IMR-90 (cell line): ENCODE measurements at regions not wholly inside any gene's neighbourhood (a gene's known extent, or its start where the extent isn't known, plus 50 kb on each side); places are given as distances from the start of the nearest gene placed in this dataset.

Experiments used
- ATAC-seq: fragments of 200-7000 bp; cut with Tn5 transposase; 2 replicates; pipeline ENCODE4 v1.9.1; 2020; ENCODE audit warnings: low read depth, mild to moderate bottlenecking, moderate library complexity
- BruUV-seq: library from RNA; stranded (reverse); fragments of 400-500 nt; replicated peaks from 2 replicates; lab custom pipeline; 2021; lab: Mats Ljungman, UMichigan
- CTCF ChIA-PET: fragments of 300-600 bp; formaldehyde crosslinking; extraction: SDS; loops from one replicate; lab custom pipeline; 2021; ENCODE audit warnings: antibody characterized with exemption; lab: Yijun Ruan, JAX
- POLR2A ChIA-PET: fragments of 300-600 bp; sonication (Branson Sonifier 250); formaldehyde crosslinking; loops from one replicate; lab custom pipeline; 2022; ENCODE audit warnings: antibody characterized with exemption; ENCODE audit not compliant: unreplicated experiment; lab: Charles Lee
- DNase-seq: peaks from one replicate; pipeline ENCODE4 v3.0.0; 2013
- H2AFZ ChIP-seq: replicated peaks from 2 replicates; pipeline ENCODE3; 2013; ENCODE audit warnings: low read length, mild to moderate bottlenecking; ENCODE audit not compliant: poor library complexity
- H2AK5ac ChIP-seq: 2 replicates; pipeline ENCODE4 v1.6.1; 2013; ENCODE audit warnings: low read depth, low read length, inconsistent platforms
- H2AK9ac ChIP-seq: replicated peaks from 2 replicates; pipeline ENCODE3; 2013; ENCODE audit warnings: mild to moderate bottlenecking, low read depth, low read length, moderate library complexity; ENCODE audit not compliant: poor library complexity
- H2BK120ac ChIP-seq: 2 replicates; pipeline ENCODE4 v1.6.1; 2013; ENCODE audit warnings: low read depth, low read length, inconsistent platforms
- H2BK15ac ChIP-seq: 3 replicates; pipeline ENCODE4 v1.6.1; 2013; ENCODE audit warnings: low read depth, low read length, inconsistent platforms
- H2BK20ac ChIP-seq: 2 replicates; pipeline ENCODE4 v1.6.1; 2013; ENCODE audit warnings: low read depth, mild to moderate bottlenecking, inconsistent platforms, low read length, moderate library complexity
- H2BK5ac ChIP-seq: 2 replicates; pipeline ENCODE4 v1.6.1; 2013; ENCODE audit warnings: mild to moderate bottlenecking, low read depth, low read length, inconsistent platforms; ENCODE audit not compliant: poor library complexity, severe bottlenecking
- H3K14ac ChIP-seq: replicated peaks from 2 replicates; pipeline ENCODE4 v1.6.1; 2013; ENCODE audit warnings: low read depth, low read length, inconsistent platforms
- H3K18ac ChIP-seq: 2 replicates; pipeline ENCODE4 v1.6.1; 2013; ENCODE audit warnings: low read depth, low read length, control low read depth
- H3K23ac ChIP-seq: 2 replicates; pipeline ENCODE4 v1.6.1; 2013; ENCODE audit warnings: low read depth, low read length, inconsistent platforms
- H3K27ac ChIP-seq: 2 replicates; pipeline ENCODE4 v1.5.1; 2013; ENCODE audit warnings: mild to moderate bottlenecking, control low read depth, low read length; ENCODE audit not compliant: insufficient read depth
- H3K27me3 ChIP-seq: 2 replicates; pipeline ENCODE4 v1.6.1; 2013; ENCODE audit warnings: low read length; ENCODE audit not compliant: control insufficient read depth, insufficient read depth
- H3K36me3 ChIP-seq: 2 replicates; pipeline ENCODE4 v1.6.1; 2013; ENCODE audit warnings: low read length, mixed read lengths; ENCODE audit not compliant: control insufficient read depth, insufficient read depth
- H3K4ac ChIP-seq: 2 replicates; pipeline ENCODE4 v1.6.1; 2013; ENCODE audit warnings: low read depth, low read length, inconsistent platforms
- H3K4me1 ChIP-seq: 2 replicates; pipeline ENCODE4 v1.6.1; 2013; ENCODE audit warnings: low read length, mixed read lengths; ENCODE audit not compliant: control insufficient read depth, insufficient read depth
- H3K4me2 ChIP-seq: 2 replicates; pipeline ENCODE4 v1.6.1; 2013; ENCODE audit warnings: low read depth, mild to moderate bottlenecking, control low read depth, low read length, moderate library complexity
- H3K4me3 ChIP-seq: 2 replicates; pipeline ENCODE4 v1.5.1; 2013; ENCODE audit warnings: low read depth, mild to moderate bottlenecking, control low read depth, low read length, moderate library complexity; ENCODE audit not compliant: insufficient read depth
- H3K56ac ChIP-seq: 2 replicates; pipeline ENCODE4 v1.6.1; 2013; ENCODE audit warnings: low read length, inconsistent platforms; ENCODE audit not compliant: insufficient read depth; ENCODE audit errors: extremely low read depth
- H3K79me1 ChIP-seq, 2 experiments: 2 replicates each; pipeline ENCODE4 v1.6.1; 2013; ENCODE audit warnings: low read length in 2 of 2, inconsistent platforms in 1 of 2, low read depth in 1 of 2
- H3K9ac ChIP-seq: 2 replicates; pipeline ENCODE4 v1.6.1; 2013; ENCODE audit warnings: low read depth, low read length, control low read depth
- H3K9me1 ChIP-seq: 2 replicates; pipeline ENCODE4 v1.6.1; 2013; ENCODE audit warnings: low read length, inconsistent platforms; ENCODE audit not compliant: insufficient read depth
- H3K9me3 ChIP-seq: 2 replicates; pipeline ENCODE4 v1.6.1; 2013; ENCODE audit warnings: low read length; ENCODE audit not compliant: control insufficient read depth, insufficient read depth
- H4K20me1 ChIP-seq: 2 replicates; pipeline ENCODE4 v1.6.1; 2013; ENCODE audit warnings: low read length, inconsistent platforms; ENCODE audit not compliant: insufficient read depth
- H4K5ac ChIP-seq: 2 replicates; pipeline ENCODE4 v1.6.1; 2013; ENCODE audit warnings: mild to moderate bottlenecking, low read depth, low read length, control low read depth
- H4K8ac ChIP-seq, 2 experiments: 2 replicates each; pipeline ENCODE4 v1.6.1; 2013; ENCODE audit warnings: low read depth in 2 of 2, low read length in 2 of 2, control low read depth in 1 of 2, inconsistent platforms in 1 of 2
- H4K91ac ChIP-seq: 2 replicates; pipeline ENCODE4 v1.6.1; 2013; ENCODE audit warnings: low read depth, low read length, inconsistent platforms; ENCODE audit not compliant: insufficient read depth
- BHLHE40 ChIP-seq: fragments of 150-350 bp; IDR thresholded peaks from 2 replicates; pipeline ENCODE4 v1.6.1; 2016; ENCODE audit warnings: mild to moderate bottlenecking, low read depth, low read length
- CEBPB ChIP-seq: IDR thresholded peaks from 2 replicates; pipeline ENCODE4 v1.6.1; 2012; ENCODE audit warnings: low read depth, low read length, improper control_type of control experiment
- CHD1 ChIP-seq: IDR thresholded peaks from 2 replicates; pipeline ENCODE4 v1.6.1; 2012; ENCODE audit warnings: low read depth, low read length, improper control_type of control experiment
- CTCF ChIP-seq: conservative IDR thresholded peaks from 2 replicates; pipeline ENCODE4 v1.5.1; 2012; ENCODE audit warnings: mild to moderate bottlenecking, low read depth, low read length, improper control_type of control experiment
- MAFK ChIP-seq: IDR thresholded peaks from 2 replicates; pipeline ENCODE4 v1.6.1; 2012; ENCODE audit warnings: low read depth, low read length, improper control_type of control experiment
- MXI1 ChIP-seq: IDR thresholded peaks from 2 replicates; pipeline ENCODE4 v1.6.1; 2012; ENCODE audit warnings: low read depth, mild to moderate bottlenecking, low read length, moderate library complexity, borderline replicate concordance
- NFE2L2 ChIP-seq: fragments of 150-350 bp; IDR thresholded peaks from 2 replicates; pipeline ENCODE4 v1.6.1; 2016; ENCODE audit warnings: low read depth, mild to moderate bottlenecking, low read length
- POLR2A ChIP-seq: IDR thresholded peaks from 2 replicates; pipeline ENCODE4 v1.6.1; 2012; ENCODE audit warnings: mild to moderate bottlenecking, low read depth, low read length
- RFX5 ChIP-seq: IDR thresholded peaks from 2 replicates; pipeline ENCODE4 v1.8.0; 2012; ENCODE audit warnings: low read depth, mild to moderate bottlenecking, low read length, moderate library complexity
- SMC3 ChIP-seq: fragments of 150-350 bp; IDR thresholded peaks from 2 replicates; pipeline ENCODE4 v1.6.1; 2016; ENCODE audit warnings: low read depth, mild to moderate bottlenecking, antibody characterized with exemption, low read length, moderate library complexity
- USF2 ChIP-seq: fragments of 150-350 bp; IDR thresholded peaks from 2 replicates; pipeline ENCODE4 v1.6.1; 2017; ENCODE audit warnings: mild to moderate bottlenecking, antibody characterized with exemption, low read length, low read depth
- WGBS, 2 experiments: methylation state at CpG; one replicate each; pipeline versions ENCODE4 v1.1.5 to v1.1.7; 2013; ENCODE audit warnings: missing lambda C conversion rate in 2 of 2; ENCODE audit not compliant: insufficient read length in 1 of 2; ENCODE audit errors: extremely low coverage in 2 of 2; 5-methylcytosine and 5-hydroxymethylcytosine counted together
- dilution Hi-C: fragments of 300-500 bp; cut with HindIII; formaldehyde crosslinking; loops from one replicate; pipeline ENCODE4 v1.14.3; 2018; ENCODE audit warnings: low sequenced_read_pairs; ENCODE audit not compliant: unreplicated experiment
- in situ Hi-C: fragments of 300-500 bp; cut with MboI; formaldehyde crosslinking; loops from 3 replicates; pipeline ENCODE4 v1.14.3; 2019; ENCODE audit warnings: low sequenced_read_pairs, inconsistent platforms, mixed read lengths
- intact Hi-C: fragments of 100-400 bp; cut with micrococcal nuclease; formaldehyde crosslinking; loops from 2 replicates; pipeline ENCODE4 v1.10.0; 2022

GRCh38 chr16:54402873-54403272, 116.3 kb upstream of the IRX3 start:
- no peaks in the 10 kb centered on the region for H3K4me1 ChIP-seq
- no peak overlapping the region for H3K14ac ChIP-seq
- no peak overlapping the region for H4K91ac ChIP-seq
- dilution Hi-C loops: no loop called here
- POLR2A ChIA-PET: no interaction called here
- no peak overlapping the region for H3K4ac ChIP-seq
- H3K4me2 ChIP-seq: no peak overlapping the region
- H3K56ac ChIP-seq: no peak overlapping the region
- H4K8ac ChIP-seq: no peak overlapping the region
- CTCF ChIA-PET: no interaction called here
- no peak overlapping the region for H2BK15ac ChIP-seq
- in situ Hi-C loops: no loop called here
- no peak overlapping the region for H3K9ac ChIP-seq
- DNase-seq (no peak), ATAC-seq (no peak)
- H2AK5ac ChIP-seq: no peak overlapping the region
- no peak overlapping the region for H2BK20ac ChIP-seq
- no peak overlapping the region for H3K4me3 ChIP-seq
- no peak overlapping the region for H4K5ac ChIP-seq
- no peaks in the 10 kb centered on the region for H3K9me3 ChIP-seq
- WGBS, 2 experiments: 100% methylated on average over 1 of the region's 5 CpGs; no CpG with 5 or more reads in 1 of the 2 experiments
- intact Hi-C loops: no loop called here
- no peak overlapping the region for H3K18ac ChIP-seq
- no peaks in the 10 kb centered on the region for H3K9me1 ChIP-seq
- H2BK120ac ChIP-seq: no peak overlapping the region
- no peak overlapping the region for H2AK9ac ChIP-seq
- no TSS peak for BruUV-seq
- TF ChIP-seq NFE2L2 (no peak), CTCF (no peak), BHLHE40 (no peak), CHD1 (no peak), CEBPB (no peak), MXI1 (no peak), RFX5 (no peak), POLR2A (no peak), MAFK (no peak), USF2 (no peak), SMC3 (no peak)
- no peak overlapping the region for H2AFZ ChIP-seq
- H3K27me3 ChIP-seq: no peaks in the 10 kb centered on the region; the same call in 1 of the 2 replicates
- H3K23ac ChIP-seq: no peak overlapping the region
- no peaks in the 10 kb centered on the region for H3K36me3 ChIP-seq
- H2BK5ac ChIP-seq: no peak overlapping the region
- H4K20me1 ChIP-seq: no peaks in the 10 kb centered on the region
- no peaks in the 10 kb centered on the region for H3K79me1 ChIP-seq
- no peak overlapping the region for H3K27ac ChIP-seq
